ENCODE measurements at regions not wholly inside any gene's neighbourhood (a gene's known extent, or its start where the extent isn't known, plus 50 kb on each side); places are given as distances from the start of the nearest gene placed in this dataset.

GRCh38 chr9:81053298-81054025, 635.9 kb downstream of the TLE1 start:
- no peak for TF ChIP-seq CTCF (IDR thresholded peaks at IDR 0.05)
- TF ChIP-seq POLR2A (IDR thresholded peaks at IDR 0.05) = no peak
- no peak for TF ChIP-seq EP300 (IDR thresholded peaks at IDR 0.05)
